H1 (cell line): ENCODE measurements at regions not wholly inside any gene's neighbourhood (a gene's known extent, or its start where the extent isn't known, plus 50 kb on each side); places are given as distances from the start of the nearest gene placed in this dataset.

Experiments used
- CTCF ChIA-PET: fragments of 300-600 bp; sonication (Branson Sonifier 250); formaldehyde crosslinking; loops from one replicate; lab custom pipeline; 2021; ENCODE audit not compliant: partially characterized antibody; lab: Charles Lee
- POLR2A ChIA-PET: fragments of 300-600 bp; sonication (Branson Sonifier 250); formaldehyde crosslinking; loops from one replicate; lab custom pipeline; 2021; ENCODE audit warnings: inconsistent platforms; ENCODE audit not compliant: partially characterized antibody; lab: Charles Lee
- DNase-seq, 2 experiments: peaks; one replicate each; pipeline versions ENCODE4 v3.0.0 to v3.0.0-alpha.2; 2010 to 2022; ENCODE audit warnings: low spot score in 2 of 2, low read depth in 1 of 2, mixed read lengths in 1 of 2
- FAIRE-seq: peaks from 2 replicates; lab custom pipeline; 2011; peaks lifted over from hg19 to GRCh38; lab: Jason Lieb, UNC
- H2AFZ ChIP-seq: 2 replicates; pipeline ENCODE4 v1.8.1; 2012; ENCODE audit warnings: low read length, inconsistent platforms
- H2AK5ac ChIP-seq: 2 replicates; pipeline ENCODE4 v1.6.1; 2013; ENCODE audit warnings: low read depth, low read length
- H2BK120ac ChIP-seq: replicated peaks from 2 replicates; pipeline ENCODE3; 2013; ENCODE audit warnings: low read depth, low read length, inconsistent platforms
- H2BK12ac ChIP-seq: 2 replicates; pipeline ENCODE4 v1.6.1; 2013; ENCODE audit warnings: low read depth, low read length
- H2BK15ac ChIP-seq: 2 replicates; pipeline ENCODE4 v1.6.1; 2013; ENCODE audit warnings: low read length
- H2BK20ac ChIP-seq: 2 replicates; pipeline ENCODE4 v1.6.1; 2013; ENCODE audit warnings: low read length
- H2BK5ac ChIP-seq: 2 replicates; pipeline ENCODE4 v1.6.1; 2013; ENCODE audit warnings: low read depth, low read length
- H3K14ac ChIP-seq: 2 replicates; pipeline ENCODE4 v1.6.1; 2013; ENCODE audit warnings: inconsistent platforms; ENCODE audit not compliant: insufficient read length
- H3K18ac ChIP-seq: 2 replicates; pipeline ENCODE4 v1.6.1; 2013; ENCODE audit warnings: low read length; ENCODE audit errors: extremely low read depth
- H3K23ac ChIP-seq: 2 replicates; pipeline ENCODE4 v1.6.1; 2013; ENCODE audit warnings: inconsistent platforms; ENCODE audit not compliant: insufficient read length
- H3K23me2 ChIP-seq: 2 replicates; pipeline ENCODE4 v1.6.1; 2013; ENCODE audit warnings: low read depth, low read length
- H3K27ac ChIP-seq: 2 replicates; pipeline ENCODE4 v1.6.1; 2011; ENCODE audit warnings: low read depth, low read length, inconsistent platforms
- H3K27me3 ChIP-seq, 4 experiments: replicated peaks in 1 of 4; 1 replicate in 1 of 4; 2 replicates in 3 of 4; pipeline versions ENCODE4 v1.6.1 to v1.8.1; 2011 to 2013; ENCODE audit warnings: low read length in 3 of 4, mild to moderate bottlenecking in 3 of 4, inconsistent platforms in 2 of 4, mixed read lengths in 2 of 4, moderate library complexity in 1 of 4; ENCODE audit not compliant: control insufficient read depth in 3 of 4, insufficient read depth in 3 of 4; ENCODE audit errors: extremely low read depth in 1 of 4
- H3K36me3 ChIP-seq, 4 experiments: 2 replicates each; pipeline versions ENCODE4 v1.6.1 to v1.8.1; 2011 to 2013; ENCODE audit warnings: mild to moderate bottlenecking in 4 of 4, low read length in 3 of 4, moderate library complexity in 2 of 4, control low read depth in 1 of 4, inconsistent platforms in 1 of 4; ENCODE audit not compliant: insufficient read depth in 4 of 4, control insufficient read depth in 2 of 4
- H3K4ac ChIP-seq: replicated peaks from 2 replicates; pipeline ENCODE3; 2013; ENCODE audit warnings: low read length, low read depth, mixed read lengths, inconsistent platforms; ENCODE audit not compliant: insufficient read length
- H3K4me1 ChIP-seq, 4 experiments: replicated peaks in 1 of 4; 1 replicate in 1 of 4; 2 replicates in 3 of 4; pipeline versions ENCODE4 v1.6.1 to v1.8.1; 2011 to 2013; ENCODE audit warnings: low read length in 3 of 4, inconsistent platforms in 2 of 4, mixed read lengths in 1 of 4; ENCODE audit not compliant: insufficient read depth in 4 of 4, control insufficient read depth in 3 of 4
- H3K4me2 ChIP-seq, 2 experiments: 2 replicates each; pipeline versions ENCODE4 v1.6.1 to v1.8.1; 2011 to 2013; ENCODE audit warnings: low read depth in 2 of 2, low read length in 2 of 2, control low read depth in 1 of 2, inconsistent platforms in 1 of 2, mild to moderate bottlenecking in 1 of 2; ENCODE audit not compliant: insufficient read depth in 1 of 2
- H3K4me3 ChIP-seq, 4 experiments: fragments of 200-600, 300-600 bp in 1 of 4; sonication (generic), shearing (Covaris generic), sonication (Bioruptor Twin) in 1 of 4; 2 replicates each; pipeline versions ENCODE4 v1.5.1 to v1.8.1; 2011 to 2016; ENCODE audit warnings: low read length in 4 of 4, low read depth in 3 of 4, control low read depth in 2 of 4, inconsistent platforms in 2 of 4, mild to moderate bottlenecking in 2 of 4, mixed read lengths in 1 of 4, moderate library complexity in 1 of 4; ENCODE audit not compliant: insufficient read depth in 2 of 4; ENCODE audit errors: extremely low read depth in 1 of 4
- H3K56ac ChIP-seq: replicated peaks from 2 replicates; pipeline ENCODE3; 2013; ENCODE audit warnings: low read depth, mild to moderate bottlenecking, mixed read lengths, low read length, inconsistent platforms; ENCODE audit not compliant: insufficient read length
- H3K79me1 ChIP-seq: 2 replicates; pipeline ENCODE4 v1.6.1; 2013; ENCODE audit warnings: low read depth, low read length, control low read depth
- H3K79me2 ChIP-seq, 2 experiments: 2 replicates each; pipeline versions ENCODE4 v1.6.1 to v1.8.1; 2012 to 2013; ENCODE audit warnings: low read length in 2 of 2, mild to moderate bottlenecking in 2 of 2, inconsistent platforms in 1 of 2; ENCODE audit not compliant: insufficient read depth in 2 of 2, control insufficient read depth in 1 of 2
- H3K9ac ChIP-seq, 4 experiments: replicated peaks in 1 of 4; 1 replicate in 1 of 4; 2 replicates in 3 of 4; pipeline versions ENCODE4 v1.6.1 to v1.8.1; 2011 to 2013; ENCODE audit warnings: low read depth in 3 of 4, low read length in 3 of 4, control low read depth in 2 of 4, mild to moderate bottlenecking in 2 of 4, moderate library complexity in 2 of 4, inconsistent platforms in 1 of 4; ENCODE audit errors: extremely low read depth in 1 of 4
- H3K9me3 ChIP-seq, 2 experiments: 2 replicates each; pipeline versions ENCODE4 v1.6.1 to v1.8.1; 2012 to 2013; ENCODE audit warnings: mild to moderate bottlenecking in 2 of 2, moderate library complexity in 2 of 2, control low read depth in 1 of 2, inconsistent platforms in 1 of 2, low read depth in 1 of 2, low read length in 1 of 2, mixed read lengths in 1 of 2; ENCODE audit not compliant: insufficient read depth in 2 of 2
- H4K20me1 ChIP-seq, 2 experiments: replicated peaks in 1 of 2; 2 replicates each; pipeline versions ENCODE3 to v1.8.1; 2011 to 2013; ENCODE audit warnings: inconsistent platforms in 2 of 2, low read length in 2 of 2, mild to moderate bottlenecking in 1 of 2; ENCODE audit not compliant: insufficient read depth in 2 of 2, control insufficient read depth in 1 of 2
- H4K5ac ChIP-seq: 2 replicates; pipeline ENCODE4 v1.6.1; 2013; ENCODE audit warnings: low read length, low read depth, mixed read lengths, inconsistent platforms; ENCODE audit not compliant: insufficient read length
- H4K8ac ChIP-seq: 2 replicates; pipeline ENCODE4 v1.8.0; 2013; ENCODE audit warnings: mild to moderate bottlenecking, moderate library complexity, low read length, inconsistent platforms; ENCODE audit not compliant: insufficient read depth; ENCODE audit errors: extremely low read depth
- H4K91ac ChIP-seq: replicated peaks from 2 replicates; pipeline ENCODE3; 2013; ENCODE audit warnings: low read length, mixed read lengths, inconsistent platforms; ENCODE audit not compliant: insufficient read length
- ATF2 ChIP-seq: IDR thresholded peaks from 2 replicates; pipeline ENCODE4 v1.6.1; 2012; ENCODE audit warnings: low read length, inconsistent platforms
- CTCF ChIP-seq, 3 experiments: IDR thresholded peaks; 1 replicate in 2 of 3; 2 replicates in 1 of 3; pipeline versions ENCODE4 v1.5.1 to v1.6.1; 2011; ENCODE audit warnings: low read length in 3 of 3, mild to moderate bottlenecking in 3 of 3, inconsistent platforms in 2 of 3, low read depth in 1 of 3, moderate library complexity in 1 of 3; ENCODE audit not compliant: insufficient read depth in 1 of 3; ENCODE audit errors: control extremely low read depth in 1 of 3
- MAX ChIP-seq: IDR thresholded peaks from 2 replicates; pipeline ENCODE4 v1.6.1; 2012; ENCODE audit warnings: inconsistent platforms
- PHF8 ChIP-seq: fragments of 200-600 bp; sonication (generic); conservative IDR thresholded peaks from 2 replicates; pipeline ENCODE4 v1.7.1; 2012; ENCODE audit warnings: low read depth, mild to moderate bottlenecking, inconsistent platforms, low read length, moderate library complexity
- RXRA ChIP-seq: IDR thresholded peaks from 2 replicates; pipeline ENCODE4 v1.6.1; 2011; ENCODE audit warnings: low read depth, mild to moderate bottlenecking, low read length, moderate library complexity; ENCODE audit not compliant: insufficient read depth
- WGBS, 2 experiments: shearing (Covaris generic) in 1 of 2; methylation state at CpG; one replicate each; pipeline versions ENCODE4 v1.1.6 to v1.1.7; 2013 to 2015; ENCODE audit warnings: low lambda C conversion rate in 2 of 2, mixed read lengths in 2 of 2, inconsistent platforms in 1 of 2, low coverage in 1 of 2, missing lambda C conversion rate in 1 of 2; ENCODE audit not compliant: insufficient replicate concordance in 2 of 2, insufficient coverage in 1 of 2, insufficient read length in 1 of 2; ENCODE audit errors: extremely low coverage in 1 of 2, missing lambda C conversion rate in 1 of 2; 5-methylcytosine and 5-hydroxymethylcytosine counted together

GRCh38 chr3:65262548-65262947 lies 574.7 kb upstream of the ADAMTS9 start:
- Histone ChIP-seq H2BK5ac (no peak overlapping the region), H2BK15ac (no peak overlapping the region), H3K4me1 (peaks cover 0 to 3% (median 0%) of the 10 kb centered on the region in 4 experiments; a peak in 1 of 7 replicates), H3K56ac (no peak overlapping the region), H2BK20ac (no peak overlapping the region), H3K27me3 (peaks cover 0 to 1% (median 0%) of the 10 kb centered on the region in 4 experiments; a peak in 1 of 7 replicates), H3K36me3 (no peaks in the 10 kb centered on the region), H4K91ac (no peak overlapping the region), H3K4me3 (no peak overlapping the region), H4K20me1 (no peaks in the 10 kb centered on the region), H3K23me2 (no peaks in the 10 kb centered on the region), H3K4ac (no peak overlapping the region), H3K9me3 (no peaks in the 10 kb centered on the region; a peak in 1 of 4 replicates), H2BK12ac (no peak overlapping the region), H3K14ac (no peak overlapping the region), H3K79me1 (no peaks in the 10 kb centered on the region), H2AFZ (no peak overlapping the region), H2BK120ac (no peak overlapping the region), H3K79me2 (no peaks in the 10 kb centered on the region), H3K4me2 (no peak overlapping the region), H3K23ac (no peak overlapping the region), H4K8ac (no peak overlapping the region), H4K5ac (no peak overlapping the region), H3K18ac (no peak overlapping the region), H3K9ac (no peak overlapping the region), H2AK5ac (no peak overlapping the region), H3K27ac (no peak overlapping the region)
- ChIA-PET CTCF (interaction anchor here (0.7 kb wide), 1 partner anchor 26 kb away, joined by 3 read pairs; no protein-coding TSS in a partner anchor), POLR2A (no interaction called here)
- no peak for TF ChIP-seq ATF2
- TF ChIP-seq CTCF (IDR thresholded peaks at IDR 0.05; ENCODE audit: control extremely low read depth in 1 of 3, insufficient read depth in 1 of 3, low read depth in 1 of 3, low read length in 3 of 3) = no peak
- no peak for TF ChIP-seq MAX
- TF ChIP-seq PHF8 = no peak
- TF ChIP-seq RXRA = no peak
- WGBS, 2 experiments = 88% methylated on average over 5 of the region's 5 CpGs; no CpG with 5 or more reads in 1 of the 2 experiments
- no peak for DNase-seq
- no peak for FAIRE-seq
